Calu3 (cell line): ENCODE measurements at regions not wholly inside any gene's neighbourhood (a gene's known extent, or its start where the extent isn't known, plus 50 kb on each side); places are given as distances from the start of the nearest gene placed in this dataset.

ENCODE experiments used
- BruUV-seq: library from RNA; stranded (reverse); fragments of 400-500 nt; replicated peaks from 2 replicates; lab custom pipeline; 2021; lab: Mats Ljungman, UMichigan
- CTCF ChIA-PET: fragments of 300-600 bp; sonication (Branson Sonifier 250); formaldehyde crosslinking; loops from one replicate; lab custom pipeline; 2022; ENCODE audit warnings: antibody characterized with exemption; lab: Charles Lee
- DNase-seq: peaks from one replicate; pipeline ENCODE4 v3.0.0; 2022
- H3K27ac Mint-ChIP-seq: one replicate; pipeline ENCODE4 v1.8.0; 2022; ENCODE audit warnings: mixed read lengths; ENCODE audit not compliant: unreplicated experiment
- H3K27me3 Mint-ChIP-seq: one replicate; pipeline ENCODE4 v1.8.0; 2022; ENCODE audit warnings: mixed read lengths; ENCODE audit not compliant: unreplicated experiment
- H3K36me3 Mint-ChIP-seq: one replicate; pipeline ENCODE4 v1.8.0; 2022; ENCODE audit warnings: mild to moderate bottlenecking, moderate library complexity, mixed read lengths; ENCODE audit not compliant: insufficient read depth, unreplicated experiment
- H3K4me1 Mint-ChIP-seq: one replicate; pipeline ENCODE4 v1.8.0; 2022; ENCODE audit warnings: mild to moderate bottlenecking, low read depth, mixed read lengths; ENCODE audit not compliant: unreplicated experiment
- H3K4me3 Mint-ChIP-seq: one replicate; pipeline ENCODE4 v1.8.0; 2022; ENCODE audit warnings: mild to moderate bottlenecking, low read depth, moderate library complexity, mixed read lengths; ENCODE audit not compliant: unreplicated experiment
- H3K9me3 Mint-ChIP-seq: one replicate; pipeline ENCODE4 v1.8.0; 2022; ENCODE audit warnings: low read depth, mixed read lengths; ENCODE audit not compliant: unreplicated experiment
- intact Hi-C: fragments of 100-400 bp; cut with micrococcal nuclease; formaldehyde crosslinking; loops from one replicate; pipeline ENCODE4 v1.10.0; 2022; ENCODE audit not compliant: unreplicated experiment
- TF ChIP-seq, protein P1 (sequence below): fragments of 200-600 bp; IDR thresholded peaks from one replicate; pipeline ENCODE4 v1.8.0; 2022; ENCODE audit warnings: antibody characterized with exemption; ENCODE audit not compliant: unreplicated experiment

DNA sequence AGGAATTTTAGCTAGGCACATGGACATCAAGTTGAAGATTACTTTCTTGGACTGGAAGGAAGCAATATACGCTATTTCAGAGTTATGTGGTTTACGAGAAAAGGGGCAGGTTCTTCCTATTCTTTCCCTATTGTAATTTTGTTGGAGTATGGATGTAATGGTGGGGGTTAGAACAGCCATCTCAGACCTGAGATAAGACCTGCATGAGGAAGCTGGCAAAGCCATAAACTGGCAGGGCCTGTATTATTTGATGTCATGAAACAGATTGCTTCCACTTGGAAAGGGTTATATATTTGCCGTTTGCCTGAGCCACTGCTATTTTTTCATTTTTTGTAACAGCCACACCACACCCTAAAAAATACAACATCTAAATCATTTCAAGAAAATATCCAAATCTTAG lies 220.5 kb upstream of the MAGI2 start:
- no peaks in the 10 kb centered on the region for H3K27me3 Mint-ChIP-seq
- no TSS peak for BruUV-seq
- no peak for DNase-seq
- H3K36me3 Mint-ChIP-seq = no peaks in the 10 kb centered on the region
- TF ChIP-seq, protein P1, sequence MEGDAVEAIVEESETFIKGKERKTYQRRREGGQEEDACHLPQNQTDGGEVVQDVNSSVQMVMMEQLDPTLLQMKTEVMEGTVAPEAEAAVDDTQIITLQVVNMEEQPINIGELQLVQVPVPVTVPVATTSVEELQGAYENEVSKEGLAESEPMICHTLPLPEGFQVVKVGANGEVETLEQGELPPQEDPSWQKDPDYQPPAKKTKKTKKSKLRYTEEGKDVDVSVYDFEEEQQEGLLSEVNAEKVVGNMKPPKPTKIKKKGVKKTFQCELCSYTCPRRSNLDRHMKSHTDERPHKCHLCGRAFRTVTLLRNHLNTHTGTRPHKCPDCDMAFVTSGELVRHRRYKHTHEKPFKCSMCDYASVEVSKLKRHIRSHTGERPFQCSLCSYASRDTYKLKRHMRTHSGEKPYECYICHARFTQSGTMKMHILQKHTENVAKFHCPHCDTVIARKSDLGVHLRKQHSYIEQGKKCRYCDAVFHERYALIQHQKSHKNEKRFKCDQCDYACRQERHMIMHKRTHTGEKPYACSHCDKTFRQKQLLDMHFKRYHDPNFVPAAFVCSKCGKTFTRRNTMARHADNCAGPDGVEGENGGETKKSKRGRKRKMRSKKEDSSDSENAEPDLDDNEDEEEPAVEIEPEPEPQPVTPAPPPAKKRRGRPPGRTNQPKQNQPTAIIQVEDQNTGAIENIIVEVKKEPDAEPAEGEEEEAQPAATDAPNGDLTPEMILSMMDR = no peak
- H3K4me1 Mint-ChIP-seq = no peaks in the 10 kb centered on the region
- H3K9me3 Mint-ChIP-seq = peaks cover 2% of the 10 kb centered on the region
- H3K4me3 Mint-ChIP-seq = no peak overlapping the region
- no peak overlapping the region for H3K27ac Mint-ChIP-seq
- CTCF ChIA-PET = no interaction called here
- intact Hi-C loops = no loop called here

DNA sequence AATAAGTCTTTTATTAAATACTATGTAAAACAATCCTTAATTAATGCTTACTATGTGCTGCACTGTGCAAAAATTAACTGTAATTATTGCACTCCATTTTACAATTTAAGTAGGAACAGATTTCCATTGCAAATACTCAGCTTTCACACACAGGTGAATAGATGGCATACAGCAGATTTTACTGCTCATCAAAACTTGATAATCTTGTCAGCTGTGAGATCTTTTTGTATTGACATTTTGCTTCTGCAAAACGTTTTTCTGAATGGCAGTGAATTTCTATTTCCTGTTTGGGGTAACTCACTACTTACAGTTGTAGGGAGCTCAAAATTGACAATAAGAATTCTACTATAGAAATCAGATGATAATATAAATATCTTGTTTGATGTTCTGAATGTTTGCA lies 220.0 kb upstream of the MAGI2 start:
- CTCF ChIA-PET = no interaction called here
- H3K9me3 Mint-ChIP-seq = peaks cover 2% of the 10 kb centered on the region
- TF ChIP-seq, protein P1 = no peak
- intact Hi-C loops = no loop called here
- no peaks in the 10 kb centered on the region for H3K4me1 Mint-ChIP-seq
- no peak for DNase-seq
- no peaks in the 10 kb centered on the region for H3K27me3 Mint-ChIP-seq
- no TSS peak for BruUV-seq
- no peak overlapping the region for H3K27ac Mint-ChIP-seq
- no peak overlapping the region for H3K4me3 Mint-ChIP-seq
- H3K36me3 Mint-ChIP-seq = no peaks in the 10 kb centered on the region

DNA sequence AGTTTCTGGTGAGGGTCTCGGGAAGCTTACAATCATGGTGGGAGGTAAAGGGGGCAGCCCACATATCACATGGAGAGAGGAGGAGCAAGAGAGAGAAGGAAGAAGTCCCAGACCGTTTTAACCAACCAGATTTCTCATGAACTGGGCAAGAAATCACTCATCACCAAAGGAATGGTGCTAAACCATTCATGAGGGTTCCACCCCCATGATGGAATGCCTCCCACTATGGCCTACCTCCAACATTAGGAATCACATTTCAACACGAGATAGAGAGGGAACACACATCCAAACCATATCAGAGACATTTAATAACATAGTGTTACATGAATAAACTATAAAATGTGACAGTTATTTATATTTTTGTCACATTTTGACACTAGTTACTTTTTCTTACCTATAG lies 214.8 kb upstream of the MAGI2 start:
- DNase-seq = no peak
- CTCF ChIA-PET = no interaction called here
- TF ChIP-seq, protein P1 = no peak
- Mint-ChIP-seq H3K4me3 (no peak overlapping the region), H3K27me3 (no peaks in the 10 kb centered on the region), H3K36me3 (no peaks in the 10 kb centered on the region), H3K9me3 (peaks cover 2% of the 10 kb centered on the region), H3K4me1 (no peaks in the 10 kb centered on the region), H3K27ac (no peak overlapping the region)
- no TSS peak for BruUV-seq
- intact Hi-C loops = no loop called here

DNA sequence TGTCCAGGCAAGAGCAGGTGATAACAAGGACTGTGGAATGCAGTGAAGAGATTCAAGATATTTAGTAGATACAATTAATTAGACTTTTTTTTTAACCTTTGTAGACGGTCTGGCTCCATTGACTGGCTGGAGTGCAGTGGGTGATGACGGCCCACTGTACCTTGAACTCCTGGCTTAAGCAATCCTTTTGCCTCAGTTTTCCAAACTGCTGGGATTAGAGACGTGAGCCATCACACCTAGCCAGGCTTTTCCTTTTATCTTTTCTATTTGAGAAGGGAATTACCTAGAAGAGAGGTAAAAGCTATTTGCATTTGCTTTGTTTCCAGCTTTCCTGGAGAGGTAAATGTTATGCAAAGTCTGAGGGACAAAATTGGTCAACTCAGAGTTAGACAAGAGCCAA lies 213.0 kb upstream of the MAGI2 start:
- TF ChIP-seq, protein P1 = no peak
- CTCF ChIA-PET = no interaction called here
- Mint-ChIP-seq H3K36me3 (no peaks in the 10 kb centered on the region), H3K27ac (no peak overlapping the region), H3K27me3 (no peaks in the 10 kb centered on the region), H3K4me1 (no peaks in the 10 kb centered on the region), H3K4me3 (no peak overlapping the region), H3K9me3 (peaks cover 2% of the 10 kb centered on the region)
- BruUV-seq = no TSS peak
- intact Hi-C loops = no loop called here
- DNase-seq = no peak
